RWPE2 (cell line): ENCODE measurements at regions not wholly inside any gene's neighbourhood (a gene's known extent, or its start where the extent isn't known, plus 50 kb on each side); places are given as distances from the start of the nearest gene placed in this dataset.
"Not testable (repeated sequence)": the region's sequence is repeated elsewhere in the genome, so short reads cannot be mapped to it uniquely, and the experiment has no call there.

Experiments used
- ATAC-seq: fragments of 200-7000 bp; cut with Tn5 transposase; 3 replicates; pipeline ENCODE4 v1.9.1; 2021; ENCODE audit warnings: low read depth
- DNase-seq: peaks from one replicate; pipeline ENCODE4 v3.0.0-alpha.2; 2020; ENCODE audit warnings: low spot score
- H3K27ac ChIP-seq: fragments of 450-650 bp; 2 replicates; pipeline ENCODE4 v1.5.1; 2017; ENCODE audit warnings: mild to moderate bottlenecking; ENCODE audit not compliant: poor library complexity, severe bottlenecking
- H3K27me3 ChIP-seq: fragments of 250-450 bp; sonication (Bioruptor Pico); 2 replicates; pipeline ENCODE4 v1.5.1; 2021; ENCODE audit warnings: mild to moderate bottlenecking, moderate library complexity; ENCODE audit not compliant: insufficient read depth, poor library complexity, severe bottlenecking
- H3K36me3 ChIP-seq: fragments of 250-450 bp; sonication (Bioruptor Pico); 2 replicates; pipeline ENCODE4 v1.5.1; 2020; ENCODE audit warnings: low read depth, mild to moderate bottlenecking, moderate library complexity
- H3K4me1 ChIP-seq: fragments of 250-450 bp; sonication (Bioruptor Pico); 2 replicates; pipeline ENCODE4 v1.5.1; 2021; ENCODE audit warnings: mild to moderate bottlenecking, moderate library complexity; ENCODE audit not compliant: insufficient read depth, poor library complexity, severe bottlenecking
- H3K4me3 ChIP-seq: fragments of 250-450 bp; sonication (Bioruptor Pico); 2 replicates; pipeline ENCODE4 v1.5.1; 2021; ENCODE audit warnings: mild to moderate bottlenecking, moderate library complexity; ENCODE audit not compliant: severe bottlenecking
- H3K9me3 ChIP-seq: fragments of 250-450 bp; sonication (Bioruptor Pico); 2 replicates; pipeline ENCODE4 v1.5.1; 2021; ENCODE audit warnings: mild to moderate bottlenecking, moderate library complexity; ENCODE audit not compliant: severe bottlenecking
- TF ChIP-seq, protein P1 (sequence below): fragments of 450-650 bp; IDR thresholded peaks from one replicate; pipeline ENCODE4 v1.5.1; 2017; ENCODE audit warnings: mild to moderate bottlenecking, moderate library complexity; ENCODE audit not compliant: poor library complexity, severe bottlenecking

DNA sequence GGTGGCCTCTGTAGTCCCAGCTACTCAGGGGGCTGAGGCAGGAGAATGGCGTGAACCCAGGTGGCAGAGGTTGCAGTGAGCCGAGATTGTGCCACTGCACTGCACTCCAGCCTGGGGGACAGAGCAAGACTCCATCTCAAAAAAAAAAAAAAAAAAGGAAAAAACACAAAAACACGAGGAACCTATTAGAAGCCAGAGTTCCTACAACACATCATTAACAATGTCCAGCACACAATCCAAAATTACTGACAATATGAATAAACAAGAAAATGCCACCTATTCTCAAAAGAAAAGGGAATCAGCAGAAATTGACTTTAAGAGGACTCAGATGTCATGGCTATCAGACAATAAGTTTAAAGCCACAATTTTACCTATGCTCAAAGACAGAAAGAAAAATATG lies 57.3 kb upstream of the HS3ST3A1 start:
- H3K4me1 ChIP-seq, H3K9me3 ChIP-seq, H3K27ac ChIP-seq, H3K4me3 ChIP-seq, H3K27me3 ChIP-seq, ATAC-seq, DNase-seq, H3K36me3 ChIP-seq: not testable (repeated sequence)

DNA sequence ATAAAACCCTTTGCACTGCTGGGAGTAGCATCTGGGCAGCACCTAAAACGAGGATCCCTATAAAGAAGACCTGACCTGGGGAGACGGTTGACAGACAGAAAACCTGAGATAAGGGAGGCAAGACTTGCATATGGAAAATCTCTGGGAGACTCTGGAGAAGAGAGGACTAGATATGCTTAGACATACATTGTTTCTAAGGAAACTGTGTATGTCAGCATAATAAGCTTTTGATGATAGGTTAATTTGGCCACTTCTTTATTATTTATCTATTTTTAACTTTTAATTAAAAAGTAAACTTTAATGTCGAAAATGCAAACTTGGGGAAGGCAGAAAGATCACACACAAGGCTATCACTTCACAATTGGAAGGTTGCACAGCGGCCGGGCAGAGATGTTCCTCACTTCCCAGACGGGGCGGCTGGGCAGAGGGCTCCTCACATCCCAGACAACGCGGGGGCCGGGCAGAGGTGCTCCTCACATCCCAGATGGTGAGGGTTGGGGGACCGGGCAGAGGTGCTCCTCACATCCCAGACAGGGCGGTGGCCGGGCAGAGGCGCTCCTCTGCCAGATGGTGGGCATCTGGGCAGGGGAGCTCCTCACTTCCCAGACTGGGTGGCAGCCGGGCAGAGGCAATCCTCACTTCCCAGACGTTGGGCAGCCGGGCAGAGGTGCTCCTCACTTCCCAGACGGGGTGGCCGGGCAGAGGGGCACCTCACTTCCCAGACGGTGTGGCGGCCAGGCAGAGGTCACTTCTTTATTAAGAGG lies 64.3 kb upstream of the HS3ST3A1 start:
- no peak overlapping the region for H3K27ac ChIP-seq
- no peak for ATAC-seq
- no peak overlapping the region for H3K4me3 ChIP-seq
- peaks cover 3% of the 10 kb centered on the region for H3K9me3 ChIP-seq
- no peaks in the 10 kb centered on the region for H3K4me1 ChIP-seq
- no peak for DNase-seq
- H3K36me3 ChIP-seq = no peaks in the 10 kb centered on the region
- no peaks in the 10 kb centered on the region for H3K27me3 ChIP-seq
- TF ChIP-seq, protein P1, sequence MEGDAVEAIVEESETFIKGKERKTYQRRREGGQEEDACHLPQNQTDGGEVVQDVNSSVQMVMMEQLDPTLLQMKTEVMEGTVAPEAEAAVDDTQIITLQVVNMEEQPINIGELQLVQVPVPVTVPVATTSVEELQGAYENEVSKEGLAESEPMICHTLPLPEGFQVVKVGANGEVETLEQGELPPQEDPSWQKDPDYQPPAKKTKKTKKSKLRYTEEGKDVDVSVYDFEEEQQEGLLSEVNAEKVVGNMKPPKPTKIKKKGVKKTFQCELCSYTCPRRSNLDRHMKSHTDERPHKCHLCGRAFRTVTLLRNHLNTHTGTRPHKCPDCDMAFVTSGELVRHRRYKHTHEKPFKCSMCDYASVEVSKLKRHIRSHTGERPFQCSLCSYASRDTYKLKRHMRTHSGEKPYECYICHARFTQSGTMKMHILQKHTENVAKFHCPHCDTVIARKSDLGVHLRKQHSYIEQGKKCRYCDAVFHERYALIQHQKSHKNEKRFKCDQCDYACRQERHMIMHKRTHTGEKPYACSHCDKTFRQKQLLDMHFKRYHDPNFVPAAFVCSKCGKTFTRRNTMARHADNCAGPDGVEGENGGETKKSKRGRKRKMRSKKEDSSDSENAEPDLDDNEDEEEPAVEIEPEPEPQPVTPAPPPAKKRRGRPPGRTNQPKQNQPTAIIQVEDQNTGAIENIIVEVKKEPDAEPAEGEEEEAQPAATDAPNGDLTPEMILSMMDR = no peak

DNA sequence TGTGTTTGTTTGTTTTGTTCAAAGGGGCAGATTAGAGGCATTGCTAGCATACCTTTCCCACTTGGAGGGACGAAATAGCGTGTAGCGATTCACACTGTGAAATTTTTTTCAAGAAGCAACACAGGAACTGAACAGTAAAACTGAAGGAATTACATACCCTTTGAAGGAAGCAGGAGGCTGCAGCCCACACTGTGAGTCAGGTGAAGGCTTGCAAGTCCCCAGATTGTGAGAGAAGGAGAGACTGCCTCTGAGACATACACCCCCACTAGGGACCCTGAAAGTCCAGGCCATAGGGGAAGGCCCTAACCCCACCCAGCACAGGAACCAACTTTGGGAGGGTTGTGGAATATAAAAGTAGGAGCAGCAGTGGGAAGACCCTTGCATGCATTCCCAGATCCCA lies 69.6 kb upstream of the HS3ST3A1 start:
- Histone ChIP-seq H3K4me3 (no peak overlapping the region), H3K36me3 (no peaks in the 10 kb centered on the region)
- no peak for DNase-seq

DNA sequence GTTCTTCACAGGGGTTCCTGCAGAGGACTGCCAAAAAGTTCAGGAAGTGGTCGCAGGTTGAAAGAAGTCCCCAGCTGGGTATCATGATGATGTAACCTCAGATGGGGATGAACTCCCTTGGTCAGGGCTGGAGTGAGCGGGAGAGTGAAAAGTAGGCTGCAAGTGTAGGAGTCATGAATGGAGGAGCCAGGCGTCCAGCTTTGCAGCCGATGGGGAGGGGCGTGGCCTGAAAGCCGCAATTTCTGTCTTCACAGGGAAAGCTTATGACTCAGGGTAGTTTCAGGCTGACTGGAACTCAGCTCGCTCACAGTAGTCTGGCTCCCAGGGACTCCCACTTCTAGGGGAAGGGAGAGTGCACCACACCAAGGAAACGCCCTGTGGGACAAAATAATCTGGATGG lies 70.0 kb upstream of the HS3ST3A1 start:
- ATAC-seq = peak; percentile 58; the same call in 2 of the 3 replicates

More for the DNA sequence above, 69.6 kb upstream of the HS3ST3A1 start:
- no peak for ATAC-seq
- Histone ChIP-seq H3K9me3 (peaks cover 3% of the 10 kb centered on the region), H3K27me3 (no peaks in the 10 kb centered on the region), H3K4me1 (no peaks in the 10 kb centered on the region), H3K27ac (no peak overlapping the region)
- TF ChIP-seq, protein P1 = no peak

DNA sequence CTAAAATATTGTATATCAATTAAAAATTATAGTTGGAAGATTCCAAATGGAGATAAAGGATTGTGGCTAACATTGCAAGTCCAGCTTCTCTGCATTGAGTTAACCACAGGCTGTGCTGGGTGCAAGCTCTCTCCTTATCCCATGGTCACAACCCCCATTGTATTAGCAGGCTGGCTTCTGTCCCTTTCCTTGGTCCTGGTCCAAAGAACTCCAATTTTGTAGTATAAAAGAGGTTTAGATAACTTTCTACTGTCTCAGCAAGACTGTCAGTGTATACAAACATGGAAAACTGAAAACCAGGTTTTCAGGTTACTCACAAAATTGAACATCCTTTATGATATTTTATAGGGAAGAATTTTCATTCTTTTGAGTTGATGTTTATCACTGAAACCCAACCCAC lies 76.6 kb upstream of the HS3ST3A1 start:
- Histone ChIP-seq H3K4me1 (no peaks in the 10 kb centered on the region), H3K36me3 (no peaks in the 10 kb centered on the region), H3K9me3 (no peaks in the 10 kb centered on the region), H3K27me3 (no peaks in the 10 kb centered on the region), H3K4me3 (no peak overlapping the region), H3K27ac (no peak overlapping the region)
- DNase-seq (no peak), ATAC-seq (no peak)
- TF ChIP-seq, protein P1 = no peak

More for the DNA sequence above, 70.0 kb upstream of the HS3ST3A1 start:
- no peaks in the 10 kb centered on the region for H3K4me1 ChIP-seq
- no peak for DNase-seq
- peaks cover 3% of the 10 kb centered on the region for H3K9me3 ChIP-seq
- TF ChIP-seq, protein P1 = no peak
- no peaks in the 10 kb centered on the region for H3K27me3 ChIP-seq
- no peak overlapping the region for H3K27ac ChIP-seq
- H3K36me3 ChIP-seq = no peaks in the 10 kb centered on the region
- no peak overlapping the region for H3K4me3 ChIP-seq
